Adrenal gland (tissue), 5 donors: ENCODE measurements at regions not wholly inside any gene's neighbourhood (a gene's known extent, or its start where the extent isn't known, plus 50 kb on each side); places are given as distances from the start of the nearest gene placed in this dataset.

Experiments used
- POLR2A ChIP-seq, 2 donors: fragments of 450-650 bp; IDR thresholded peaks; one replicate each; pipeline ENCODE4 v1.6.1; 2017; ENCODE audit warnings: antibody characterized with exemption in 2 of 2, mild to moderate bottlenecking in 2 of 2, moderate library complexity in 1 of 2
- TF ChIP-seq, protein P1 (sequence below), 6 experiments: fragments of 450-650 bp in 4 of 6; fragments of 200-600 bp in 2 of 6; sonication (generic) in 1 of 6; IDR thresholded peaks; 1 replicate in 5 of 6; 2 replicates in 1 of 6; pipeline versions ENCODE4 v1.5.1 to v1.8.0; 2016 to 2021; ENCODE audit warnings: antibody characterized with exemption in 6 of 6, mild to moderate bottlenecking in 2 of 6, moderate library complexity in 1 of 6
- donor health status: DM: no; HTN: no; CAD: no.

GRCh38 chr12:90790747-90791146 lies 164.2 kb downstream of the CCER1 start:
- TF ChIP-seq, protein P1, sequence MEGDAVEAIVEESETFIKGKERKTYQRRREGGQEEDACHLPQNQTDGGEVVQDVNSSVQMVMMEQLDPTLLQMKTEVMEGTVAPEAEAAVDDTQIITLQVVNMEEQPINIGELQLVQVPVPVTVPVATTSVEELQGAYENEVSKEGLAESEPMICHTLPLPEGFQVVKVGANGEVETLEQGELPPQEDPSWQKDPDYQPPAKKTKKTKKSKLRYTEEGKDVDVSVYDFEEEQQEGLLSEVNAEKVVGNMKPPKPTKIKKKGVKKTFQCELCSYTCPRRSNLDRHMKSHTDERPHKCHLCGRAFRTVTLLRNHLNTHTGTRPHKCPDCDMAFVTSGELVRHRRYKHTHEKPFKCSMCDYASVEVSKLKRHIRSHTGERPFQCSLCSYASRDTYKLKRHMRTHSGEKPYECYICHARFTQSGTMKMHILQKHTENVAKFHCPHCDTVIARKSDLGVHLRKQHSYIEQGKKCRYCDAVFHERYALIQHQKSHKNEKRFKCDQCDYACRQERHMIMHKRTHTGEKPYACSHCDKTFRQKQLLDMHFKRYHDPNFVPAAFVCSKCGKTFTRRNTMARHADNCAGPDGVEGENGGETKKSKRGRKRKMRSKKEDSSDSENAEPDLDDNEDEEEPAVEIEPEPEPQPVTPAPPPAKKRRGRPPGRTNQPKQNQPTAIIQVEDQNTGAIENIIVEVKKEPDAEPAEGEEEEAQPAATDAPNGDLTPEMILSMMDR (IDR thresholded peaks at IDR 0.05) = no peak
- no peak for TF ChIP-seq POLR2A (IDR thresholded peaks at IDR 0.05)
